ENCODE measurements at regions not wholly inside any gene's neighbourhood (a gene's known extent, or its start where the extent isn't known, plus 50 kb on each side); places are given as distances from the start of the nearest gene placed in this dataset.

DNA sequence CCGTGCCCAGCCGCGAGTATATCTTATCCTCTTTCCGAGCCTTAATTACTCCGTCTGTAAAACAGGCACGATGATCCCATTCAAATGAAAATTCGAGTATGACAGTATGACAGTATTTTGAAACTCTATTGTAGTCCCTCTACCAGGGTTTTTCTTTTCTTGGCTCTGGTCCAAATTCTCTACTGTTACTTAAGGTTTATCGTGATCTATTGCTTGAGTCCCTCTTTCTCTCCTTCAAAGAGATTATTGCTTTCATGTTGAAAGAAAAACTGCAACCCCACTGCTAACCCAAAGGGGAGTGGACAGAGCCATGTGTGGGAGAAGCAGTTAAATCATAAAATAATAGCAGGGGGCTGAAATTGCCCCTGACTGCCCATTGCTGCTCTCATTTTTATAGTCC, 1156.6 kb upstream of the AUTS2 start:
- Histone ChIP-seq H3K4me1 (no peaks in the 10 kb centered on the region), H3K9me3 (peaks cover 0 to 22% of the 10 kb centered on the region in 2 donors), H3K36me3 (no peaks in the 10 kb centered on the region), H3K4me3 (no peak overlapping the region), H3K27me3 (no peaks in the 10 kb centered on the region), H3K27ac (no peak overlapping the region)
- TF ChIP-seq, protein P1, sequence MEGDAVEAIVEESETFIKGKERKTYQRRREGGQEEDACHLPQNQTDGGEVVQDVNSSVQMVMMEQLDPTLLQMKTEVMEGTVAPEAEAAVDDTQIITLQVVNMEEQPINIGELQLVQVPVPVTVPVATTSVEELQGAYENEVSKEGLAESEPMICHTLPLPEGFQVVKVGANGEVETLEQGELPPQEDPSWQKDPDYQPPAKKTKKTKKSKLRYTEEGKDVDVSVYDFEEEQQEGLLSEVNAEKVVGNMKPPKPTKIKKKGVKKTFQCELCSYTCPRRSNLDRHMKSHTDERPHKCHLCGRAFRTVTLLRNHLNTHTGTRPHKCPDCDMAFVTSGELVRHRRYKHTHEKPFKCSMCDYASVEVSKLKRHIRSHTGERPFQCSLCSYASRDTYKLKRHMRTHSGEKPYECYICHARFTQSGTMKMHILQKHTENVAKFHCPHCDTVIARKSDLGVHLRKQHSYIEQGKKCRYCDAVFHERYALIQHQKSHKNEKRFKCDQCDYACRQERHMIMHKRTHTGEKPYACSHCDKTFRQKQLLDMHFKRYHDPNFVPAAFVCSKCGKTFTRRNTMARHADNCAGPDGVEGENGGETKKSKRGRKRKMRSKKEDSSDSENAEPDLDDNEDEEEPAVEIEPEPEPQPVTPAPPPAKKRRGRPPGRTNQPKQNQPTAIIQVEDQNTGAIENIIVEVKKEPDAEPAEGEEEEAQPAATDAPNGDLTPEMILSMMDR (IDR thresholded peaks at IDR 0.05): no peak
- no peak for DNase-seq
- no peak for ATAC-seq
- intact Hi-C loops (cut with DNase I): no loop called here

DNA sequence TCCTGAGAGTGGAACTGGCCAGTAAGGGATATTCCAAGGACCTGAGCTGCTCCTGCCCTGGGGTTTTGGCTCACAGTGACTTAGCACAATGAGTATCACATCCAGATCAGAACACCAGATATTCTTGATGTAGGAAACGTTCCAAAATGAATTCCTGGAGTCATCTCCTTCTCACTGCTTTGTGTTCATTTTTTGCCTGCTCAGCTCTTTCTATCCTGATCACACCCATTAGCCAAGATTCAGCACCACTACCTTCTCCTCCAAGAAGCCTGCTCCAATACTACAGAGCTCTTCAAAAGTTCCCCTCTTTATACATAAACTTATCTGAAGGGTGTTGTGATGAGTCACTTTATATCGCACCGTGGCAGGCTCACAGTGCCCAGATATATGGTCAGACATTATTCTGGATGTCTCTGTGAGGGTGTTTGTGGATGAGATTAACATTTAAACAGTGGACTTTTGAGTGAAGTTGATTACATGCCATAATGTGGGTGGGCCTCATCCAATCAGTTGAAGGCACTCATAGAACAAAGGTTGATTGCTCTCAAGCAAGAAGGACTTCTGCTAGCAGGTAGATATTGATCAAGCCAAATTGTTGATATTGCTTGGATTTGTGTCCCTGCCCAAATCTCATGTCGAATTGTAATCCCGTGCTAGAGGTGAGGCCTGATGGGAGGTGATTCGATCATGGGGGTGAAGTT, 1155.2 kb upstream of the AUTS2 start:
- Histone ChIP-seq H3K36me3 (no peaks in the 10 kb centered on the region), H3K9me3 (peaks cover 0 to 20% of the 10 kb centered on the region in 2 donors), H3K27me3 (no peaks in the 10 kb centered on the region), H3K27ac (no peak overlapping the region), H3K4me1 (no peaks in the 10 kb centered on the region), H3K4me3 (no peak overlapping the region)
- intact Hi-C loops (cut with DNase I): no loop called here
- TF ChIP-seq, protein P1 (IDR thresholded peaks at IDR 0.05): no peak
- ATAC-seq (no peak), DNase-seq (no peak)

DNA sequence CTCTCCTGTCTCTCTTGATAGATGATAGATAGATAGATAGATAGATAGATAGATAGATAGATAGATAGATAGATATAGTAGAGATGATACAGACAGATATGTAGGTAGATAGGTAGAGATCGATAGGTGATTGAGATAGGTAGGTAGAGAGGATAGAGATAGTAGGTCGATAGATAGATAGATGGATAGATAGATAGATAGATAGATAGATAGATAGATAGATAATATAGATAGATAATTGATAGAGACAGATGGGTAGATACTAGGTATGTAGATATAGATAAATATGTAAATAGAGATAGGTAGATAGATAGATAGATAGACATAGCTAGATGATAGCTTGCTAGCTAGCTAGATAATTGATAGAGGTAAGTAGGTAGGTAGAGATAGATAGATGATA, 1154.2 kb upstream of the AUTS2 start:
- H3K4me3 ChIP-seq: no peak overlapping the region
- peaks cover 0 to 19% of the 10 kb centered on the region in 2 donors for H3K9me3 ChIP-seq
- intact Hi-C loops (cut with DNase I): no loop called here
- DNase-seq: no peak
- TF ChIP-seq, protein P1 (IDR thresholded peaks at IDR 0.05): no peak
- ATAC-seq: no peak
- no peaks in the 10 kb centered on the region for H3K27me3 ChIP-seq
- H3K36me3 ChIP-seq: no peaks in the 10 kb centered on the region
- no peak overlapping the region for H3K27ac ChIP-seq
- no peaks in the 10 kb centered on the region for H3K4me1 ChIP-seq

DNA sequence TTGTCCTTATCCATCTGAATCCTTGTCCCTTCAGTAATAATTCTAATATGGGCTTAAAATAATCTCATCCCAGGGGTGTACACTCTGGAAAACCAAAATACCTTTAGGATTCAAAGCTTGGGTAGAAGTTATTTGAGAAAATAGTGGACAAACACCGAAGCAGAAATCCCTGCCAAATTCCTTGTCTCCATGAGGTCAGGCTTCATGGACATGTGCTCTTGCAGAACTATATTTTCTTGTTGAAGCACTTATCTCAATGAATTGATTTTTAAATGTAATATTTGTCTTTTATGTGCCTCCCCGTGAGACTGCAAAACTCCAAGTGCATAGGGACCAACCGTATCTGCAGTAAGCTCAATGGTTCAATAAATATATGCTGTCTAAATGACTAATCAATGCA, 1153.3 kb upstream of the AUTS2 start:
- Histone ChIP-seq H3K36me3 (no peaks in the 10 kb centered on the region), H3K4me3 (no peak overlapping the region), H3K4me1 (no peaks in the 10 kb centered on the region), H3K27me3 (no peaks in the 10 kb centered on the region), H3K27ac (no peak overlapping the region), H3K9me3 (peaks cover 0 to 19% of the 10 kb centered on the region in 2 donors)
- no peak for DNase-seq
- ATAC-seq: no peak
- intact Hi-C loops (cut with DNase I): no loop called here
- TF ChIP-seq, protein P1 (IDR thresholded peaks at IDR 0.05): no peak

DNA sequence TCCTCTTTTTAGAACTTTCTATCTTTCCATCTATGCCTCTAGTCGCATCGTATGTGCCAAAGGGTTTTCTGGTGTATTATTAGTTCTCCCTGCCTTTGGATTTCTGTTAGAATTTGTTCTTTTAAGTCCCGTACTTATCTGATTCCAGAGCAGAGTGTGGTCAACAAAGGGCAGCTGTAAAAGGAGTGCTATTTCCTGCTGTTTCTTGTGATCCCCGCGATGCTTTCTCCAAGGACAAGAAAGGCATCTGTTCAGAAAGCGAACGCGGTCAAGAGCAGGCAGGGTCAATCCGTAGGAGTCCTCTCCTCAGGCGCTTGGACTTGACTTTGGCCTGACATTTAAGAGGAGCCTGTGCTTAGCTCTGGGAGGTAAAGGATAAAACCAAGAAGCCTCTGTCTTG, 1152.1 kb upstream of the AUTS2 start:
- no peak overlapping the region for H3K4me3 ChIP-seq
- H3K9me3 ChIP-seq: peaks cover 0 to 19% of the 10 kb centered on the region in 2 donors
- no peaks in the 10 kb centered on the region for H3K4me1 ChIP-seq
- H3K27me3 ChIP-seq: no peaks in the 10 kb centered on the region
- no peak overlapping the region for H3K27ac ChIP-seq
- H3K36me3 ChIP-seq: no peaks in the 10 kb centered on the region
- TF ChIP-seq, protein P1 (IDR thresholded peaks at IDR 0.05): no peak
- ATAC-seq (no peak), DNase-seq (peak in 1 of 4 donors; percentile 30)
- intact Hi-C loops (cut with DNase I): no loop called here
